HG03439 (cell line): ENCODE measurements at regions not wholly inside any gene's neighbourhood (a gene's known extent, or its start where the extent isn't known, plus 50 kb on each side); places are given as distances from the start of the nearest gene placed in this dataset.

Experiments used
- ATAC-seq: cut with Tn5 transposase; IDR thresholded peaks from one replicate; pipeline ENCODE4 v1.9.1; 2021; ENCODE audit warnings: mild to moderate bottlenecking, moderate library complexity; ENCODE audit not compliant: unreplicated experiment

- no peak for ATAC-seq
These were observed 75.9 kb upstream of the DAB2 start for GRCh38 chr5:39500551-39501175.

- no peak for ATAC-seq
These were observed 73.6 kb upstream of the DAB2 start for GRCh38 chr5:39498278-39498952.

DNA sequence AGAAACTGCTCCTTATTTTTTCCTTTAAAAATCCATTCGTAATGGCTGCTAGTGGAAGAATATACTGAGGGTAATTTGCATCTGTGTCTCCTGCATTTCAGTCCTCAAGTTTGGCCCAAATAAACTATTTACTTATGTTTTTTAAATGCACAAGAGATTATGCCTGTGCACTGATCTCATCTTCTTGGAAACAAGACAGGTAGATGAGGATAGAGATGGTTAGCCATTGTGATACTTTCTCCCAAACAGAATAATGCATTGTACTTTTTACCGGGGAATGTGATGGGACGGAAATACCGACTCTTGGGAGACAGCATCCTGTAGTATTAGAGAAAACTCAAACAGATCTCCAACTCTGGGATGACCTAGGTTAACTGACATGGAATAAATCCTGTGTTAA is 72.5 kb upstream of the DAB2 start:
- no peak for ATAC-seq

DNA sequence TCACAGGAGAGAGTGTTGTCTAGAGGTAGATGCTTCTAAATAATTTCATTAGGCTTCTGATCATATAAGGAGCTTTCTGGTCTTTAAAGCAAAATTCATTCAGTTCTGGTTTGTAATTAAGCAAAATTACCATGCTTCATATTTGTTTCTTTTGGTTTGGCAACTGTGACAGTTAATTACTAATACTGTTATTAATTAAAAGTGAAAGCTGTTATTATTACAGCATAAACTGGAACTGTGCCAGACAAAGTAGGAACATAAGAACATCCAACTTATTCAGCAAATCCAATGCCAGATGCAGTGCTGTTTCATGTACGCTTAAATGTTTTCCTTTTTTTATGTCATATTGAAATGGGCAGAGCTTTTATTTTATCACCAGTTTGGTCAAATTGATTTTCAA is 70.4 kb upstream of the DAB2 start:
- no peak for ATAC-seq

GRCh38 chr5:39494534-39494933 is 69.8 kb upstream of the DAB2 start:
- no peak for ATAC-seq

DNA sequence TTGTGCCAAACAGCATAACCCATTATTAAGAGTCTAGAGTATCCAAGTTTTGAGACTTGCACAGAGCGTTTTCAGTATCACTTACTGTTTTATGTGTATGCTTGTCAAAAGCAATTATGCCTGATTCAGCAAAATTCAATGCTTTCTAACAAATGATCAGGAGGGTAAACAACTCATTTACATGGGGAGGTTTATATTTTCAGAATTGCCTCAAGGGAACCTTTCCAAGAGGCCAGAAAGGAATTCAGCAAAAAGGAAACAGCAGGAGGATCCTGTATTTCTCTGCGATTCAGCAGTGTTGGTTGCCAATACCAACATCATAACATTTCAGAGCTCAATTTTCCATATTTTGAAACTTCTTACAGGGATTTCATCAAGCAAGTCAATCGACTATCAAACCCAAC is 69.3 kb upstream of the DAB2 start:
- ATAC-seq, result no peak

DNA sequence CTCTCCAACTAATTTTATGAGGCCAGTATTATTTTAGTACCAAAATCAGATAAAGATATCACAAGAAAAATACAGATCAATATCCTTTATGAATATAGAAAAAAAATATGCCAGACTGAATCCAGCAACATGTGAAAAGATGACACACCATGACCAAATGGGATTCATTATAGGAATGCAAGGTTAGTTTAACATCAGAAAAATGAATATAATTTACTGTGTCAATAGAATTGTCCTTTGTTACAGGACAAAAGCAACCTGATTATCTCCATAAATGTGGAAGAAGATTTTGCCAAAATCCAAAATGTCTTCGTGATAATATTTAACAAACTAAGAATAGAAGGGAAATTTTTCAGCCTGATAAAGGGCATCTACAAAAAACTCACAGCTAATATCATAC is 66.4 kb upstream of the DAB2 start:
- no peak for ATAC-seq

GRCh38 chr5:39489263-39489662 is 64.5 kb upstream of the DAB2 start:
- ATAC-seq, result no peak

DNA sequence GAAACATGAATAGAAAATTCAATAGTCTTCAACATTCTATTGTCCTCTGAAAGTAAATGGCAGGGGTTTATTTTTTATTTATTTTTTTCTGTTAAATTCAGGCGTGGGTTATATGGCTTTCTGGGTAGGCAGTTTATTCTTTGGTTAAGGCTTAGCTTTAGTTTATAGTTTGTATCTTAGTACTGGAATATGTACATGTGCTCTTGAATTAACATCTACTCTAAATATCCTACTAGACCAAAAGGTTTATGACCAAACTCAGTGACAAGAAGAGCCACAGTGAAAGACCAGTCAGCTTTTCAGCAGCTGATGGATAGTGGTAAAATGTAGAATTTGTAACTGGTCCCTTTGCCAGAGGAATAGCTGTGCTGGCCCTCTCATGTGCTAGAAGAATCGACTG is 62.0 kb upstream of the DAB2 start:
- no peak for ATAC-seq

- no peak for ATAC-seq
These were observed 61.6 kb upstream of the DAB2 start for GRCh38 chr5:39486361-39486760.

- no peak for ATAC-seq
These were observed 60.3 kb upstream of the DAB2 start for GRCh38 chr5:39485079-39485478.

DNA sequence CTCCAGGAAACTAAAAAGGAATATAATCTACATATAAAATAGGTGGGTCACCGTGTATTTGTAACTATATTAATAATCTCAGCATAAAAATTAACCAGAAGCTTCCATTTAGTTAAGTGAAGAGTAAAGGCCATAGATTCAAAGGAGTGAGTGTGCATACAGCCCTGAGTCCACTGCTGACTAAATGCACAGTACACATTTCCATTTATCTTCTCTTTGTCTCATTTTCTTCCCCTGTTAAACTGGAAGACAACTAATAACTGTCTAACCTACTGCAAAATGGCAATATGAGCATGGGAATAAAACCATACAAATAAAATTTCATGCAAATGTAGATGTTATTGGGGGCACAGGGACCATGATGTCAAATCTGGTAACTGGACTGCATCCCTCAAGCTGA is 59.9 kb upstream of the DAB2 start:
- no peak for ATAC-seq

- ATAC-seq, result no peak
These were observed 57.3 kb upstream of the DAB2 start for GRCh38 chr5:39482098-39482497.

DNA sequence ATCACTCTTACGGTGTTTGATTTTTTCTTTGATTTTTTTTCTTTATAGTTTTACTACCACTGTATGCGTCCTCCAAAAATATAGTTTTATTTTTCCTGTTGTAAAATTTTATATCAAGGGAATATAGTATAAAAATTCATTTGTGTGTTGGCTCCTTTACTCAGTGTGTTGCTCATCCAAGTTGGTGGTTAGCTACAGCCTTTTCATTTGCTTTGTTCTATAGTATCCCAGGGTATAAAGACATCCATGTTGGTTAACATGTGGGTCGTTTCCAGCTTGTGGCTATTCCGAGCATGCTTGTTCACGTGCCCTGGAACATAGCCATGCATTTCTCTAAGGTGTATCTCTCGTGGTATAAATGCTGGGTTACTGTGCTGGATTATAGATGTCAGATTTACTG is 54.8 kb upstream of the DAB2 start:
- ATAC-seq, result no peak

DNA sequence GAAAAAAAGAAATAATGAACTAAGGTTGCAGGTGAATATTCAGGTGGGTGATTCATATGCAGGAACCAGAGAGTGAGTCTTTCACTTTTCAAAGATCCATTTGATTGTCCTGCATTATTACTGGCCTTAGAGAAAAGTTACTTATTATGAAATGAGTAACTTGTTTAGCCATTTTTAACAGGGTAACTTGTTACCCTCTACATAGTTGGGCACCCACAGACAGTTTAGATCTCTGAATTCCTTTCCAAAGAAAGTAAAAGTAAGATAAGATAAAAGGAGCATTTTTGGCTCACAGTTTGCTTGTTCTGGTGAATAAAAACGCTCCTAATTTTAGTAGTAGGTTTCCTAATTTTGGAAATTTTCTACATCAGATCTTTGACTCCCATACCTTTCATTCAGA is 54.1 kb upstream of the DAB2 start:
- ATAC-seq, result no peak

DNA sequence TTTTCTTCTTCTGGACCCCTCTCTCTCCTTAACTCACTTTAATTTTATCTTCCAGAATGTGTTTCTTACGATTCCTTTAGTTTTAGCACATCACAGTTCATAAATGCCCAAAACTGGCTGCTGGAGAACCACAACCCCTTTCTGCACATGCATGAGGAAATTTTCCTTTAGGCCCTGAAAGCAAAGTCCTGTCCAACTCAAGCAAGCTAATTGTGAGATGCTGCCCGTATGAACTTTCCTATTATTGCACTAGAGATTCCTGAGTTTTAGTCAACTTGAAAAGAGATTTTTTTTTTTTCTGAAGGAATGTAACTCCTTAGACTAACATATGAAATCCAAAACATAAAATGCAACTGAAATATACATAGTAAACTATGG is 52.1 kb upstream of the DAB2 start:
- no peak for ATAC-seq

DNA sequence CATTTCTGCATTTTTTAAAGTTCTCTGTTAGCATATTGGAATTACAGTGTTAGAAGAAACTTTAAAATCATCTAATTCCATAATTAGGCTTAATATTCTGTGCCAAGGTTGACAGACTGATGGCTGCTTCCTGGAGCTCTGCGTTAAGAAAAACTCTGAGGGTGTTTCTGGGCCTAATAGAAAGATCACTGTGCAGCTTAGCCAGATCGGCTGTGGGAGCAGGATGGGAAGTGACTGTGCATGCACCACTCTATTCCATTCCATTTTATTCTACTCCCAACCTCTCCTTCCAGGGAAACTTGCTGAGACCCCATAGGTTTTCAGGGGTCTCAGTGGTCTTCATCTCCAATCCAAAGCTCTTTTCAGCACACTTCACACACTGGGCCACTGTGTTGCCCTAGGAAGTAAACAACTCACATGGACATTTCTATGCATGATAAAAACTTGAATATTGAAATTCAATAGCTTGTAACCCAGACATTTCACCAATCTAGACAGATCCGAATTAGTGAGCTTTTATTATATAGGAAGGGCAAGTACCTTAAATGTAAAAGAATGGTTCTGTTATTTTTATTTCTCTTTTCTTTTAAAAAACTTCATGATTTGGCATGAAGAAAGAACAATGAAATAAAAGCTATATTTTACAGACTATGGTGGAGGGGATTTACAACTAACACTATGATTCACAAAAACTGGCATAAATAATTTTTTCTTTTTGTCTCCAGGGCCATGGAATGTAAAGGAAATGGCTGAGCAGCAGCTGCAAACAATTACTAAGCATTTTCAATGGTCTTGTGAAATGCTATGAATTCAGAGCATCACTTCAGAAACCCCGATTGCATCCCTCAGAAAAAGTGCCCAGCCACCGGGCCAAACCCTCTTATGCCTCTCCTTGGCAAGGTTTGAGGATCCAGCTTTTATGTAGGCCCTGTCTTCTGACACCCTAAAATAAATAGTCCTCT is 51.4 kb upstream of the DAB2 start:
- ATAC-seq, result no peak

- no peak for ATAC-seq
These were observed 50.4 kb upstream of the DAB2 start for GRCh38 chr5:39475159-39475571.
